GM12891 (cell line): ENCODE measurements at regions not wholly inside any gene's neighbourhood (a gene's known extent, or its start where the extent isn't known, plus 50 kb on each side); places are given as distances from the start of the nearest gene placed in this dataset.

Experiments
- POLR2A ChIP-seq: IDR thresholded peaks from 2 replicates; pipeline ENCODE4 v1.6.1; 2011; ENCODE audit warnings: low read depth, low read length, control low read depth
- POLR2AphosphoS5 ChIP-seq: IDR thresholded peaks from 2 replicates; pipeline ENCODE4 v1.6.1; 2011; ENCODE audit warnings: low read depth, low read length, control low read depth
- TAF1 ChIP-seq: IDR thresholded peaks from 2 replicates; pipeline ENCODE4 v1.6.1; 2011; ENCODE audit warnings: low read depth, low read length, control low read depth

DNA sequence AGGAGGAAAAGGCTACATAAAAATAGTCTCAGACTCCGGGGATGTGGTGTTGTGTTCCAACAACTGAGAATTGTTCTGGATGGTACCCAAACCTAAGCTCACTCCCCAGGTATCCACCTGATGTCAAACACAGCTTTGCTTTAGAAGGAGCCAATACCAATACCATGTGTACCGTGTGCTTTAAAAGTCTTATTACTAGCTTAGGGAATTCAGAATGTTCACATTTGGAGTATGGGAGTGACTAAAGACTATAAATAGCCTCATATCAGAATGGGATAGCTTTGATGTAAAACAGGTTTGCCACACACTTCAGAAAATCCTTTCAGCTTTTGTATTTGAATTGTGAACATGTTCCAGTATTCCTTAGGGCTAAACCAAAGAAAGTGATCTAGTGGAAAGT, 248.7 kb upstream of the ARHGAP42 start:
- TF ChIP-seq POLR2A (no peak), TAF1 (no peak), POLR2AphosphoS5 (no peak)
